HUDEP-2 (cell line): ENCODE measurements at regions not wholly inside any gene's neighbourhood (a gene's known extent, or its start where the extent isn't known, plus 50 kb on each side); places are given as distances from the start of the nearest gene placed in this dataset.

ENCODE experiments used
- DNase-seq, 76 experiments: peaks; one replicate each; lab custom pipeline; 2025; ENCODE audit not compliant: unreplicated experiment in 76 of 76; lab: John Stamatoyannopoulos, UW

GRCh38 chrX:39845233-39845632 lies 252.5 kb downstream of the BCOR start:
- no peak for DNase-seq

GRCh38 chrX:39846460-39846859 lies 251.3 kb downstream of the BCOR start:
- no peak for DNase-seq

GRCh38 chrX:39848243-39848642 lies 249.5 kb downstream of the BCOR start:
- no peak for DNase-seq

GRCh38 chrX:39848900-39849299 lies 248.9 kb downstream of the BCOR start:
- DNase-seq, result no peak

GRCh38 chrX:39850209-39850608 lies 247.5 kb downstream of the BCOR start:
- DNase-seq, result no peak

- DNase-seq, result no peak
Measured at GRCh38 chrX:39850630-39851152, 247.1 kb downstream of the BCOR start.

GRCh38 chrX:39851745-39852455 lies 245.9 kb downstream of the BCOR start:
- DNase-seq, result no peak

- DNase-seq, result no peak
Measured at GRCh38 chrX:39852491-39852890, 245.3 kb downstream of the BCOR start.

GRCh38 chrX:39853417-39854030 lies 244.2 kb downstream of the BCOR start:
- DNase-seq, result no peak

- peak in 1 of 76 experiments; percentile 6 for DNase-seq
Measured at GRCh38 chrX:39854772-39855747, 242.7 kb downstream of the BCOR start.

GRCh38 chrX:39855748-39856129 lies 242.0 kb downstream of the BCOR start:
- peak in 12 of 76 experiments; percentile 0 to 34 (median 9) for DNase-seq

- no peak for DNase-seq
Measured at GRCh38 chrX:39856472-39857121, 241.2 kb downstream of the BCOR start.

GRCh38 chrX:39857780-39858179 lies 240.0 kb downstream of the BCOR start:
- no peak for DNase-seq

- peak in 12 of 76 experiments; percentile 0 to 51 (median 4) for DNase-seq
Measured at GRCh38 chrX:39859991-39860861, 237.5 kb downstream of the BCOR start.

- DNase-seq, result no peak
Measured at GRCh38 chrX:39862963-39863362, 234.8 kb downstream of the BCOR start.

- DNase-seq, result no peak
Measured at GRCh38 chrX:39866229-39866628, 231.5 kb downstream of the BCOR start.

GRCh38 chrX:39869846-39870601 lies 227.7 kb downstream of the BCOR start:
- peak in 3 of 76 experiments; percentile 0 to 6 (median 0) for DNase-seq

GRCh38 chrX:39871648-39872047 lies 226.1 kb downstream of the BCOR start:
- DNase-seq, result no peak

GRCh38 chrX:39873117-39873516 lies 224.6 kb downstream of the BCOR start:
- DNase-seq, result no peak
